SW 1271 (cell line): ENCODE measurements at regions not wholly inside any gene's neighbourhood (a gene's known extent, or its start where the extent isn't known, plus 50 kb on each side); places are given as distances from the start of the nearest gene placed in this dataset.

ENCODE experiments used
- DNase-seq, 2 experiments: peaks; one replicate each; lab custom pipeline; 2025; lab: John Stamatoyannopoulos, UW

- DNase-seq = no peak
Observed at GRCh38 chr5:68452286-68452685, 236.7 kb downstream of the PIK3R1 start.

GRCh38 chr5:68454172-68454571 lies 238.6 kb downstream of the PIK3R1 start:
- no peak for DNase-seq

DNA sequence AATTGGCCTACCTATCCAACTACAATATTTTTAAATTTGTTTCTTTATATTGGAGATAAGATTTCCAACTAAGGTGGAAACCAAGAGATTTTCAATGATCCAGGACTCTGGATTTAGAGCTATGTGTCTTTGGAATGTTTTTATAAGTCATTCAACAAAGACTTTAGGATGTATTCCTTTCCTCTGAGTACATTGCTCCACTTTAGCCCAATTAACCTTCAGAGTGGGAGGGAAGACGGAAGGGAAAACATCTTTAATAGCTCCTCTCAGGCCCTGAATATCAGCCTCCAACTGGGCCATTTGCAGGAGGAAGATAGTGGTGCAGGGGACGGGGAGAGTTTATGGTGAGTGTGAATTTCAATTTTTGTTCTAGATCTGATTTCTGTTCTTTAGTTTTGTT lies 239.2 kb downstream of the PIK3R1 start:
- no peak for DNase-seq

DNA sequence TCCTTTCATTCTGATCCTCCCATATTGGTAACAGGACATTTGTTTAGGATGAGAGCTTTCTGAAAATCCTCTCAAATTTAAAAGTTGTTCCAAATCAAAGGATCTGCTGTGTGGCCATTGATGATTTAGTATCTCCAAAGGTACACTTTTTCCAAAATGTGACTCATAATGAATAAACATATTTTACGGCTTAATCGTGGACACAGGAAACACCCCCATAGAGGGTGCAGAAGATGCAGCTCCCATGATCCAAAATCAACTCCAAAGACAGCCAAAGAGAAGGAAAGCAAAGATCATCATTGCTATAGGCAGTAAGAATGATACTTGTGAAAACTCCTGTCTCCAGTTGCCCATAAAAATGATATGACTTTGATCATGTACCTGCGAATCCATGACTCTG lies 239.7 kb downstream of the PIK3R1 start:
- no peak for DNase-seq

DNA sequence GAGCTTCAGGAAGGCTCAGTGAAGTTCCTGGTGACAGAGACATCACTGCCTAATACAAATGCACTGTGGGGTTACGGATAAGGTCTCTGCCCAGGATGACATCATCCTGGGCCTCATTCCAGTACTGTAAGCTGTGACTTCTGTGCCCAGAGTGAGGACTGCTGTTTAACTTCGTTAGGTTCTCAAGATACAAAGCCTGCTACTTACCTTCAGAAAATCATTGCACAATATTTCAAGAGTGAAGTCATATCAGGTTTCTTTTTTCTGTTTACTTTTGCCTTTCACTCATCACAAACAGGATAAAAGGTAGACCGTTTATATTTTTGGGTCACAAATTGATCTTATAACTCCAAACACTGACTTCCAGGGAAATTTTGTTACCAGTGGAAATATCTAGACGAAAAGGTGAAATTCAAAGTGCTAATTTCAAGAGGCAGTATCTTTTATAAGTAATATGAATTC lies 241.2 kb downstream of the PIK3R1 start:
- DNase-seq = no peak

GRCh38 chr5:68457285-68457684 lies 241.7 kb downstream of the PIK3R1 start:
- DNase-seq = no peak

DNA sequence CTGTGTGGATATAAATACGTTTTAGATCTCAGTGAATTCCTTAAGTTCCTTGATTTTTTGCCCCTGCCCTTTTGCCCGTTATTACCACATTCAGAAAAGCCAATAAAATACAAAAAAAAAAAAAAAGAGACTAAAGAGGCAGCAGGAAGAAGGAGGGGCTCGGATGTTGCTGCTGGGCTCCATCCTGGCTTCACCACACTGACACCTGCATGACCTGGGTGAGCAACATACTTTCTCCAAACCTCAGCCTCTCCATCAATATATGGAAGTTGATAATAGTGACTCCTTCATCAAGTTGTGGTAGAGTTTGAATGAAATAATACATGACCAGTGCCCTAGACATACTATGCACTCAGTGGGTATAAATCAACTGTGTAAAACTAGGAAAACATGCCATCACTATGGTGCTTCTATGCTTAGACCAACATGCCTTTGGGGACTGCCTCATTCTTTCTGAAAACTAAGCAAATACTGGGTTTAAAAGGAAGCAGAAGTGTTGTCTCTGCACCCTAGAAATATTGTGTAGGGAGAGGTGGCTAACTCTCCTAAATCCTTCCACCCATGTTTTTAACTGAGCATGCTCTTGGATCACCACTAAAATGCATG lies 243.0 kb downstream of the PIK3R1 start:
- no peak for DNase-seq

DNA sequence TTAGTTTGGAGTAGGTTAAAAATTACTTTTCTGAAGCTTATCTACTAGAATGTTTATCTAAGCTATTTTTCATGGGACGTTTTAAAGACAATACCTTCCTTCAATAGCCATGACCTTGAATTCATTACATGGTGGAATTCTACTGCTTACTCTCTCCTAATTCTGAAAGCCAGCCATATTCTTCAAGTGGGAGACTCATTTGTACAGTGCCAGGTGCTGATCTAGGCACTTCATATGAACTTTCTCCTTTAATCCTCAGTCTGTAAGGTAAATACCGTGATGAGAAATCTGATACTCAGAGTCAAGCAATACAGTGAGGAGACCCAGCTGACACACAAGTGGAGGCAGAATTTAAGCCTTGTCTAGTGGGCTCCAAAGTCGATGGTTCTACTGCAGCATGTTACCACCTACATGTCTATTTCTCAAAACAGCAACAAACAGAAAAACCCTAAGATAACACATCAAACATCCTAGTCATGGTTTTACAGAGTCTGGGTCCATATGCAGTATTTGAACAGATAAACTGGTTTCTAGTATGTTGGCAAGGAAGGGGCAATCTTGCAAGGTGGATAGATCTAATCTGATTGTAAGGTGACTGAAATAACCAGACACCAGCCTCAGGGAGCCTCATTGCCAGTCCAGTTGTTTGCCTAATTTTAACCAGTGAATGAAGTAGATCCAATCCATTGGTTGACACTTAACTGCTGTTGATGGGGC lies 243.7 kb downstream of the PIK3R1 start:
- DNase-seq = no peak

GRCh38 chr5:68459810-68460139 lies 244.2 kb downstream of the PIK3R1 start:
- no peak for DNase-seq

- peak in 1 of 2 experiments; percentile 61 for DNase-seq
Observed at GRCh38 chr5:68460147-68460798, 244.7 kb downstream of the PIK3R1 start.

DNA sequence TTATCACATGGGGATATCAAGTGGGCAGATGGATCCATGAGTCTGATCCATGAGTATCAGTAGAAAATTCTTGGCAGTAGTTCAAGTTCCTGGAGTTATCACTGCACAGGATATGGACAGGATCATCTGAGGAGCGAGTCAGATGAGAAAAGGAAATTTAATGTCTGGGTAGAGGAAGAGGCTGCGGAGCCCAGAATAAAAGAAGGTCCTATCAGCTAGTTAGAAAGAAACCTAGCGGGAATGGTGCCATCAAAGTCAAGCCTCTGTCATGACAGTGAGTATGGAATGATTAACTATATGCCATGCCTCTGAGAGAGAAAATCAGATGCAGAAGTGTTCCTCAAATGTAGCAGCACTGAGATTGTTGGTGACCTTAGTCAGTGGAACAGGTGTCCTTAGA lies 248.1 kb downstream of the PIK3R1 start:
- no peak for DNase-seq

GRCh38 chr5:68464424-68464823 lies 248.9 kb downstream of the PIK3R1 start:
- no peak for DNase-seq

GRCh38 chr5:68465133-68465532 lies 249.6 kb downstream of the PIK3R1 start:
- no peak for DNase-seq

DNA sequence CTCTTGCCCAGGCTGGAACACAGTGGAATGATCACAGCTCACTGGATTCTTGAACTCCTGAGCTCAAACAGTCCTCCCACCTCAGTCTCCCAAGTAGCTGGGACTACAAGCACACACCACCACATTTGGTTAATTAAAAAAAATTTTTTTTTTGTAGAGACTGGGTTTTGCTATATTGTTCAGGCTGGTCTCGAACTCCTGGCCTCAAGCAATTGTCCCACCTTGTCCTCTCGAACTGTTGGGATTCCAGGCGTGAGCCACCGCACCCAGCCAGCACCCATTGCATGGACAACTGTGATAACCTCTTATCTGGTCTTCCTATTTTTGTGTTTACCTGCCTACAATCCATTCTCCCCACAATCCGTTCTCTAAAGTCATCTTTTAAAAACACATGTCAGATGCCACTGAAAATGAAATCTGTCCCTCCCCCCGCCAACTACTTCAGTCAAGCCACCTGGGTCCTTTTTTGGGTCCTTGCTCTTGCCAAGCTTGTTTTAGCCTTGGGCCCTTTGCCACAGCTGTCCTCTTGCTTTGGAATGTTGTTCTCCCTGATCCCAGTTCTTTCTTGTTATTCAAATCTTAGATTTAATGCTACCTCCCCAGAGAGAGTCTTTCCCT lies 250.5 kb downstream of the PIK3R1 start:
- no peak for DNase-seq

- DNase-seq = no peak
Observed at GRCh38 chr5:68467208-68467607, 251.7 kb downstream of the PIK3R1 start.

GRCh38 chr5:68467794-68468193 lies 252.2 kb downstream of the PIK3R1 start:
- DNase-seq = no peak

- DNase-seq = no peak
Observed at GRCh38 chr5:68468322-68468721, 252.8 kb downstream of the PIK3R1 start.

GRCh38 chr5:68475476-68475983 lies 260.0 kb downstream of the PIK3R1 start:
- DNase-seq = no peak

GRCh38 chr5:68476854-68477253 lies 261.3 kb downstream of the PIK3R1 start:
- no peak for DNase-seq

DNA sequence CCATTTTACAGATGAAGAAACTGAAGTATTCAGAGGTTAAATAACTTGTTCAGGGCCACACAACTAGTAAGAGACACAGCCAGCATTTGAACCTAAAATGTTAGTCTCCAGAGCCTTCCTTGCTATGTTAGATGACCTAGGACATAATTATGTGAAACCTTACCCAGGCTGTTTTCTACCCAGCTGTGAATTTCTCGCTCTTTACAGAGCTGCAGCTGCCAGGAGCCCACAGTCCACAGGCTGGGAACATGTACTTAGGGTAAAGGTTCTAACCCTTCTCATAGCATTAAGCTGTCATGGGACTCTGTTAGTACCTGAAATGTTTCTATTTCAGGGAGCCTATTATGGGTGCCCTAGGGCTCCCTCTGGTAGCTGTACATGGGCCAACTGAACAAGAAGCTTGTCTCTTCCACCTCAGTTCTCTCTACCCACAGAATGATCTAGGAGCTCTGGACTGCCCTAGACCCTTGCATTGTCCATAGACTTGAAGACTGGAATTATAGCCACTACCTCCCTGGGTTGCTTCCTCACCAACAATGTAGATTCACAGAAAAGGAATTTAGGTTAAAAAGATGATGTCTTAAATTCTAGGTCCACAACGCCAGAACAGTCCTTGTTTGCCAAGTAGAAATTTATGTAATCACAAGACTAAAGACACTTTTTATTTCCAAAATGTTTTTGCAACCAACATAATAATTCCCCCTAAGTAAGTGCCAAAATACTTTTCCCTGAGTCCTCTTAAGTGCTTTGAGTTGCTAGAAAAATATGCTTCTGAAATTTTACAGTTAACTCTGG lies 262.9 kb downstream of the PIK3R1 start:
- no peak for DNase-seq

DNA sequence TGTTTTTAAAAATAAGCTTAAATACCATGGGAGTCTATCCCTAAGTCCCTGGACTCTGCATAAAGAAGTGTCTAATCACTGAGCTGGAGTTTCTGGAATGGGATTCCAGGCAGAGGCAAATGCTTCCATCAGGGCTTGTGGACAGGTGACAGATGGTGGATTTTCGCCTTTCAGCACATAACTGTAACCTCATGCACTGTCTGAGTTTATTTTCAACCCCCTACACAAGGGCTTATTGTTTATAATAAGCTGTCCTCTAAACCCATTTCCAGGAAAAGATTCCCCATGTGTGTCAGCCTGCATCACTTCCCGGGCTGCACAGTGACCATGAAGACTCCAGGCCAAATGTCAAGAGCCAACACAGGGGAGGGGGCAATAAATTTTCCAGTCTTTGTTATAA lies 264.0 kb downstream of the PIK3R1 start:
- DNase-seq = no peak

GRCh38 chr5:68480335-68480940 lies 264.9 kb downstream of the PIK3R1 start:
- no peak for DNase-seq
